PFSK-1 (cell line): ENCODE measurements at regions not wholly inside any gene's neighbourhood (a gene's known extent, or its start where the extent isn't known, plus 50 kb on each side); places are given as distances from the start of the nearest gene placed in this dataset.

ENCODE experiments used
- FOXP2 ChIP-seq: optimal IDR thresholded peaks from 2 replicates; pipeline ENCODE3; 2011; ENCODE audit warnings: borderline replicate concordance, control low read depth, inconsistent platforms; ENCODE audit not compliant: insufficient read depth; ENCODE audit errors: extremely low read length, extremely low read depth
- POLR2AphosphoS5 ChIP-seq: IDR thresholded peaks from 2 replicates; pipeline ENCODE4 v1.6.1; 2012; ENCODE audit warnings: low read depth, mild to moderate bottlenecking, control low read depth, low read length, moderate library complexity
- SIN3A ChIP-seq: IDR thresholded peaks from 2 replicates; pipeline ENCODE4 v1.6.1; 2012; ENCODE audit warnings: mild to moderate bottlenecking, low read length, moderate library complexity, borderline replicate concordance; ENCODE audit not compliant: insufficient read depth
- TAF1 ChIP-seq: IDR thresholded peaks from 2 replicates; pipeline ENCODE4 v1.6.1; 2012; ENCODE audit warnings: low read length, control low read depth, borderline replicate concordance; ENCODE audit not compliant: insufficient read depth
- TF ChIP-seq, protein P1 (sequence below), 2 experiments: IDR thresholded peaks; 2 replicates each; pipeline versions ENCODE4 v1.6.1 to v1.8.0; 2011 to 2012; ENCODE audit warnings: low read depth in 2 of 2, low read length in 2 of 2, control low read depth in 1 of 2, inconsistent platforms in 1 of 2, mild to moderate bottlenecking in 1 of 2, moderate library complexity in 1 of 2; ENCODE audit not compliant: insufficient read depth in 1 of 2

GRCh38 chr9:4389755-4390154 is 89.9 kb upstream of the GLIS3 start:
- TF ChIP-seq POLR2AphosphoS5 (no peak), SIN3A (no peak), TAF1 (no peak), FOXP2 (no peak)
- TF ChIP-seq, protein P1, sequence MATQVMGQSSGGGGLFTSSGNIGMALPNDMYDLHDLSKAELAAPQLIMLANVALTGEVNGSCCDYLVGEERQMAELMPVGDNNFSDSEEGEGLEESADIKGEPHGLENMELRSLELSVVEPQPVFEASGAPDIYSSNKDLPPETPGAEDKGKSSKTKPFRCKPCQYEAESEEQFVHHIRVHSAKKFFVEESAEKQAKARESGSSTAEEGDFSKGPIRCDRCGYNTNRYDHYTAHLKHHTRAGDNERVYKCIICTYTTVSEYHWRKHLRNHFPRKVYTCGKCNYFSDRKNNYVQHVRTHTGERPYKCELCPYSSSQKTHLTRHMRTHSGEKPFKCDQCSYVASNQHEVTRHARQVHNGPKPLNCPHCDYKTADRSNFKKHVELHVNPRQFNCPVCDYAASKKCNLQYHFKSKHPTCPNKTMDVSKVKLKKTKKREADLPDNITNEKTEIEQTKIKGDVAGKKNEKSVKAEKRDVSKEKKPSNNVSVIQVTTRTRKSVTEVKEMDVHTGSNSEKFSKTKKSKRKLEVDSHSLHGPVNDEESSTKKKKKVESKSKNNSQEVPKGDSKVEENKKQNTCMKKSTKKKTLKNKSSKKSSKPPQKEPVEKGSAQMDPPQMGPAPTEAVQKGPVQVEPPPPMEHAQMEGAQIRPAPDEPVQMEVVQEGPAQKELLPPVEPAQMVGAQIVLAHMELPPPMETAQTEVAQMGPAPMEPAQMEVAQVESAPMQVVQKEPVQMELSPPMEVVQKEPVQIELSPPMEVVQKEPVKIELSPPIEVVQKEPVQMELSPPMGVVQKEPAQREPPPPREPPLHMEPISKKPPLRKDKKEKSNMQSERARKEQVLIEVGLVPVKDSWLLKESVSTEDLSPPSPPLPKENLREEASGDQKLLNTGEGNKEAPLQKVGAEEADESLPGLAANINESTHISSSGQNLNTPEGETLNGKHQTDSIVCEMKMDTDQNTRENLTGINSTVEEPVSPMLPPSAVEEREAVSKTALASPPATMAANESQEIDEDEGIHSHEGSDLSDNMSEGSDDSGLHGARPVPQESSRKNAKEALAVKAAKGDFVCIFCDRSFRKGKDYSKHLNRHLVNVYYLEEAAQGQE (IDR thresholded peaks at IDR 0.05; ENCODE audit: insufficient read depth in 1 of 2, low read depth in 2 of 2, low read length in 2 of 2), result no peak

DNA sequence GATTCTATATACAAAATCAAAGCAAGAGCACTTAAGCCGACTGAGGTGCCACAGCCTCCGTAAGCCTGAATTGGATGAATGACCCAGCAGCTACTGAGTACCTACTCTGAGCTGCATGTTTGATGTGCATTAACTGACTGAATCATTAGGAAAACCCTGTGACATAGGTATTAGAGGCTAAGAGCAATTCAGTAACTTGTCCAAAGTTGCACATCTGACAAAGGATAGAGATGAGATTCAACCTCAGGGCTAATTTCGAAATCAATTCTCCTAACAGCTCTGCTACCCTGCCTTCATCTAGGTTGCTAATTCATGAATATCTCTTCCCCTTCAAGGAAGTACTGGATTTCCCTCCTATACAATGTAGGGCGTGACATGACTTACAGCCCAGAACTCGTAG is 89.1 kb upstream of the GLIS3 start:
- TF ChIP-seq FOXP2 (no peak), SIN3A (no peak), POLR2AphosphoS5 (no peak), TAF1 (no peak)
- TF ChIP-seq, protein P1 (IDR thresholded peaks at IDR 0.05; ENCODE audit: insufficient read depth in 1 of 2, low read depth in 2 of 2, low read length in 2 of 2), result no peak

DNA sequence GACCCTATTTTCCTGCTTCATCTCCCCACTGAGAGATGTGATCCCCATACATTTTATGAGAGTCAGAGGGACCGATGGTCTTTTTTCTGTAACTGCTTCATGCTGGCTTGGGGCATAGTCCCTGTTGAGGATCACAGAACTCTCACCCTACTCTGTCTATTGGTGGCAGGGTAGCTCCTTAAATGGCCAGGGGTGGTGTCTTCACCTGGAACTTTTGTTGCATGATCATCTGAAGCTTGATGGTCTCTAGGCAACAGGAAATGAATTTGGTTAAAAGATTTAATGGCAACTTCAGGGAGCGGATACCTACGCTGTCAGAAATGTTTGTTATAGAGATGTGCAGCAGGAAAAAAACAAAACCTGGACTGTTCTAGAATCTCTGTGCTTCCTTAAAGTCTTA is 87.0 kb upstream of the GLIS3 start:
- TF ChIP-seq TAF1 (no peak), FOXP2 (no peak), POLR2AphosphoS5 (no peak), SIN3A (no peak)
- TF ChIP-seq, protein P1 (IDR thresholded peaks at IDR 0.05; ENCODE audit: insufficient read depth in 1 of 2, low read depth in 2 of 2, low read length in 2 of 2), result no peak

GRCh38 chr9:4384750-4385149 is 84.9 kb upstream of the GLIS3 start:
- TF ChIP-seq POLR2AphosphoS5, result no peak
- TF ChIP-seq, protein P1 (IDR thresholded peaks at IDR 0.05; ENCODE audit: insufficient read depth in 1 of 2, low read depth in 2 of 2, low read length in 2 of 2), result no peak

DNA sequence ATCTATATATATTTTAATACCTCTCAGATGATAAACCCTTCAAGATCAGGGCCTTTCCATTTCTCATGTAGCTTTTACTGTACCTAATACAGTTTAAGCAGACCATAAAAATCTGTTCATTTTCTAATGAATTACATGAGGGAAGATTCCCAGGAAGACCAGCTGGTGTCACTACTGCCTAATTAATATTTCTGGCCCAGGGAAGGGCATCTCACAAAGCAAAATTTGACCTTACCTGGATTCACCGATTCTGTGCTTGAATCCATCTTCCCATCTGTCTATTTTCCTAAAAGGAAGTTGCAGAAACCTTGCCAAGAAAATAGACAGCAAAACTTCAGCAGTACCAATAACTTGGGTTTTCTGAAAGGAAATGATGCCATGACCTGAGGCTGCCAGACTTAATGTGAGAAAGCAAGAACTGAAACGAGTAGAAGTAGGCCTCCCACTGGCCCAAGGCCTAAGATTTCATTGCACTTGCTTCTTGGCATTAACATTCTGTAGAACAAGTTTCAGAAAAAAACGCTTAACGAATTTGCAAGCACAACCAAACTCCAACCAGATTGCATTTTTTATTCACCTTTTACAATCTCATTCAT is 83.0 kb upstream of the GLIS3 start:
- TF ChIP-seq POLR2AphosphoS5 (no peak), TAF1 (no peak), FOXP2 (no peak), SIN3A (no peak)
- TF ChIP-seq, protein P1 (IDR thresholded peaks at IDR 0.05; ENCODE audit: insufficient read depth in 1 of 2, low read depth in 2 of 2, low read length in 2 of 2), result no peak
